Gastroesophageal sphincter (tissue), 3 donors: ENCODE measurements at regions not wholly inside any gene's neighbourhood (a gene's known extent, or its start where the extent isn't known, plus 50 kb on each side); places are given as distances from the start of the nearest gene placed in this dataset.

Experiments used
- CTCF ChIP-seq, 4 experiments: fragments of 200-600 bp in 2 of 4; fragments of 450-650 bp in 2 of 4; sonication (generic) in 1 of 4; IDR thresholded peaks; one replicate each; pipeline ENCODE4 v1.5.1; 2017 to 2019; ENCODE audit warnings: antibody characterized with exemption in 4 of 4, mild to moderate bottlenecking in 2 of 4, moderate library complexity in 2 of 4
- EP300 ChIP-seq: sonication (generic); formaldehyde crosslinking; IDR thresholded peaks from one replicate; pipeline ENCODE4 v1.6.1; 2017; ENCODE audit warnings: antibody characterized with exemption, mild to moderate bottlenecking
- POLR2A ChIP-seq, 2 donors: fragments of 450-650 bp; IDR thresholded peaks; one replicate each; pipeline ENCODE4 v1.6.1; 2017; ENCODE audit warnings: antibody characterized with exemption in 2 of 2, mild to moderate bottlenecking in 2 of 2, moderate library complexity in 1 of 2

- TF ChIP-seq CTCF (IDR thresholded peaks at IDR 0.05) (peak in 2 of 4 experiments; percentile 12 to 16), EP300 (no peak), POLR2A (IDR thresholded peaks at IDR 0.05) (no peak)
These were observed 209.7 kb upstream of the ARHGAP20 start for GRCh38 chr11:110921742-110922521.
